OCI-LY1 (cell line): ENCODE measurements at regions not wholly inside any gene's neighbourhood (a gene's known extent, or its start where the extent isn't known, plus 50 kb on each side); places are given as distances from the start of the nearest gene placed in this dataset.

Experiments
- H2AFZ ChIP-seq: fragments of 200-600 bp; sonication (generic), shearing (Covaris generic); 2 replicates; pipeline ENCODE4 v1.6.0; 2014; ENCODE audit warnings: antibody characterized with exemption, mild to moderate bottlenecking, low read length
- H3F3A ChIP-seq: fragments of 200-600 bp; sonication (generic), shearing (Covaris generic); 2 replicates; pipeline ENCODE4 v1.6.0; 2014; ENCODE audit warnings: mild to moderate bottlenecking, antibody characterized with exemption, low read length, moderate library complexity; ENCODE audit not compliant: insufficient read depth
- H3K27ac ChIP-seq: fragments of 200-600 bp; sonication (generic); 2 replicates; pipeline ENCODE4 v1.5.1; 2014; ENCODE audit warnings: low read length, mixed run types, mild to moderate bottlenecking, low read depth; ENCODE audit not compliant: poor library complexity, severe bottlenecking
- H3K27me3 ChIP-seq: fragments of 200-600 bp; sonication (generic); 2 replicates; pipeline ENCODE4 v1.6.0; 2014; ENCODE audit warnings: antibody characterized with exemption, mild to moderate bottlenecking, low read length, moderate library complexity; ENCODE audit not compliant: insufficient read depth
- H3K36me3 ChIP-seq: fragments of 200-600 bp; sonication (generic); 2 replicates; pipeline ENCODE4 v1.6.1; 2014; ENCODE audit warnings: mild to moderate bottlenecking, antibody characterized with exemption, low read length, moderate library complexity, mixed read lengths; ENCODE audit not compliant: insufficient read depth
- H3K4me1 ChIP-seq: fragments of 200-600 bp; sonication (generic); 2 replicates; pipeline ENCODE4 v1.5.1; 2014; ENCODE audit warnings: mild to moderate bottlenecking, low read length, moderate library complexity; ENCODE audit not compliant: insufficient read depth, severe bottlenecking
- H3K4me2 ChIP-seq: fragments of 200-600 bp; sonication (generic), shearing (Covaris generic); 2 replicates; pipeline ENCODE4 v1.6.1; 2014; ENCODE audit warnings: low read length
- H3K4me3 ChIP-seq: fragments of 200-600 bp; sonication (generic); 2 replicates; pipeline ENCODE4 v1.5.1; 2014; ENCODE audit warnings: low read length, low read depth, mild to moderate bottlenecking, mixed read lengths; ENCODE audit not compliant: poor library complexity, severe bottlenecking
- H3K79me2 ChIP-seq: fragments of 200-600 bp; shearing (Covaris generic); 2 replicates; pipeline ENCODE4 v1.6.1; 2016; ENCODE audit warnings: mixed run types, low read length, mixed read lengths; ENCODE audit not compliant: insufficient read depth
- H3K9ac ChIP-seq: fragments of 200-600 bp; sonication (generic), shearing (Covaris generic); 2 replicates; pipeline ENCODE4 v1.6.1; 2014; ENCODE audit warnings: mild to moderate bottlenecking, low read length, mixed read lengths
- H3K9me2 ChIP-seq: fragments of 200-600 bp; sonication (generic), shearing (Covaris generic); 2 replicates; pipeline ENCODE4 v1.6.1; 2014; ENCODE audit warnings: low read depth, mild to moderate bottlenecking, low read length, mixed read lengths
- H3K9me3 ChIP-seq: fragments of 200-600 bp; shearing (Covaris generic); 2 replicates; pipeline ENCODE4 v1.6.1; 2014; ENCODE audit warnings: low read length, mixed read lengths
- H4K20me1 ChIP-seq: fragments of 200-600 bp; sonication (generic), shearing (Covaris generic); 2 replicates; pipeline ENCODE4 v1.6.0; 2016; ENCODE audit warnings: mild to moderate bottlenecking, low read length; ENCODE audit not compliant: insufficient read depth
- CTCF ChIP-seq: fragments of 200-600 bp; sonication (generic), shearing (Covaris generic); IDR thresholded peaks from 2 replicates; pipeline ENCODE4 v1.5.1; 2017; ENCODE audit warnings: mild to moderate bottlenecking, antibody characterized with exemption, low read length, moderate library complexity, mixed read lengths
- EZH2 ChIP-seq: fragments of 200-600 bp; sonication (generic), shearing (Covaris generic); IDR thresholded peaks from 2 replicates; pipeline ENCODE4 v1.8.0; 2017; ENCODE audit warnings: borderline replicate concordance, mixed run types, mild to moderate bottlenecking, antibody characterized with exemption, low read length, moderate library complexity, mixed read lengths

- Histone ChIP-seq H3K36me3 (no peaks in the 10 kb centered on the region), H3K4me2 (no peak overlapping the region), H3F3A (no peaks in the 10 kb centered on the region)
Observed at GRCh38 chr9:91075279-91075678, 273.7 kb downstream of the SYK start.

DNA sequence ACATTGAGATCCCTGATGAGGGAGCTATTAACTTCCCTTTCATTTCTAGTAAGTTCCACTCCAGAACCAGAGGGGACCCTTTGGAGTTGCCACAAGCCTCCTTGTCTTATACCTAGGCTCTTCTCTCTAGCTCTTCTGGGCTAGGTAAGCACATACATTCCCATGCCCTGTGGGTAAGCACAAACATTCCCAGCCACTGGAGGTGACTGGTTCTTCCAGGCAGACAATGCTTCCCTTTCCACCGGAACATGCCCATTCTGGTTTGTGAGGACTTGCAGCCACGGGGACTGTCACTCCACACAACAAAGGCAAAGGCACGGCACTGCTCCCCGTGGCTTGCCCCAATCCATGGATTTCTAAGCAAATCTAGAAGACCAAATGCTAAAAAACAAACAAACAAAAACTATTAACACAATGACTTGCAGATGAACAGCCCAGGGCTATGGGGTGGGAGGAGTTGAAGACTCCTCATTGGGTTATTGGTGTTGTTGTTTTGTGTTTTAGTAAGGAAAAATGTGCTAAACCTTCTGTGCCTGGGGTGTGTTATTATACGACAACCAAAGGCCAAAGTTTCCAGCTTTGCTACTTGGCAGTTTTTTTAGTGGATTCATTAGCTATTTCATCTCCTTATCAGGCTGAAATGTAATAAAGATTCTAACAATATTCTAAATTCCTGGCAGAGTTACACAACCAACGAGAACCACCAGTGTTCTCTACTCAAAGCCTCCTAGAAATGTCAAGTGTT is 276.2 kb downstream of the SYK start:
- no peak overlapping the region for H3K9ac ChIP-seq
- H3K27me3 ChIP-seq, result no peaks in the 10 kb centered on the region
- TF ChIP-seq CTCF (no peak), EZH2 (no peak)
- H3K9me2 ChIP-seq, result no peaks in the 10 kb centered on the region
- no peaks in the 10 kb centered on the region for H4K20me1 ChIP-seq
- H2AFZ ChIP-seq, result no peak overlapping the region
- H3F3A ChIP-seq, result no peaks in the 10 kb centered on the region
- H3K9me3 ChIP-seq, result no peaks in the 10 kb centered on the region
- H3K36me3 ChIP-seq, result no peaks in the 10 kb centered on the region
- no peaks in the 10 kb centered on the region for H3K4me1 ChIP-seq
- no peak overlapping the region for H3K27ac ChIP-seq
- no peak overlapping the region for H3K4me3 ChIP-seq
- H3K4me2 ChIP-seq, result no peak overlapping the region
- H3K79me2 ChIP-seq, result no peaks in the 10 kb centered on the region

More at GRCh38 chr9:91075279-91075678, 273.7 kb downstream of the SYK start:
- Histone ChIP-seq H3K9ac (no peak overlapping the region), H3K4me1 (no peaks in the 10 kb centered on the region), H2AFZ (no peak overlapping the region), H3K79me2 (no peaks in the 10 kb centered on the region), H3K9me3 (no peaks in the 10 kb centered on the region), H3K27me3 (no peaks in the 10 kb centered on the region), H4K20me1 (no peaks in the 10 kb centered on the region), H3K4me3 (no peak overlapping the region), H3K27ac (no peak overlapping the region), H3K9me2 (no peaks in the 10 kb centered on the region)
- TF ChIP-seq EZH2 (no peak), CTCF (no peak)

DNA sequence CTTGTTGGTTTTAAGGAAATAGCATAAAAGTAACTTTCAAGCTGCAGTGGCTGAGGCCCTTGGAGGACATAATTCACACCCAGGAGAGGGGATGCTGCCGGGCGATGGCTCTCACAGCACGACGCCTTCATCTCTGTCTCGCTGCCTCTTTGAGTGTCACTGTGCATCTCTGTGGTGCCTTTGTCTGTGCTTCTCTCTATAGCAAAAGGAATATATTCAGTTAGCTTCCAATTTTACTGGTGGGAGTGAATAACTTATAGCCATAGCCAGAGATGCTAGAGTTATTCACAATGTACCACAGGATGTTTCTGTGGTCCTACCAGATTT is 276.7 kb downstream of the SYK start:
- Histone ChIP-seq H3K9me2 (no peaks in the 10 kb centered on the region), H3K4me3 (no peak overlapping the region), H4K20me1 (no peaks in the 10 kb centered on the region), H3F3A (no peaks in the 10 kb centered on the region), H3K27ac (no peak overlapping the region), H3K9ac (no peak overlapping the region), H3K9me3 (no peaks in the 10 kb centered on the region), H3K27me3 (no peaks in the 10 kb centered on the region), H3K4me1 (no peaks in the 10 kb centered on the region), H3K79me2 (no peaks in the 10 kb centered on the region), H3K36me3 (no peaks in the 10 kb centered on the region), H2AFZ (no peak overlapping the region), H3K4me2 (no peak overlapping the region)
- no peak for TF ChIP-seq CTCF
- TF ChIP-seq EZH2, result no peak
